GM21367 (cell line): ENCODE measurements at regions not wholly inside any gene's neighbourhood (a gene's known extent, or its start where the extent isn't known, plus 50 kb on each side); places are given as distances from the start of the nearest gene placed in this dataset.

ENCODE experiments used
- ATAC-seq: cut with Tn5 transposase; IDR thresholded peaks from one replicate; pipeline ENCODE4 v1.9.1; 2021; ENCODE audit not compliant: unreplicated experiment

- ATAC-seq = no peak
Observed at GRCh38 chr4:10773010-10773409, 88.4 kb upstream of the CLNK start.

DNA sequence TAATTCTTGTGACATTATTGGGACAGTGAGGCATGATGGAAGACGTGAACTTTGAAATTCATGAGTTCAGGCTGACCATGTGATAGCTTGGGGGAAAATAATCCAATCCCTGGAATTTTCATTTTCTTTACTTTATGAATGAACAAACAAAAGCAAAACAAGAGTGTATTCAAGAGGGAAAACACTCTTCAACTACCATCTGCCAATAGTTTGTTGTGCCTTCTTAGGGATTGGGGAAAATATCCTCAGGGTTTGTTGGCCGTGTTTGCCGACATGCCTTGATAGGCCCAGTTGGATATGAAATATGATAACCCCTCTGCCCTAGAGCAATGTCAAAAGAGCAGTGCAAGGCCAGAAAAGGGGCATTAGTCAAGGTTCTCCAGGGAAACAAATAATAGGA lies 80.8 kb upstream of the CLNK start:
- no peak for ATAC-seq

GRCh38 chr4:10762561-10762960 lies 78.0 kb upstream of the CLNK start:
- ATAC-seq = no peak

- no peak for ATAC-seq
Observed at GRCh38 chr4:10761903-10762302, 77.3 kb upstream of the CLNK start.

GRCh38 chr4:10760086-10760485 lies 75.5 kb upstream of the CLNK start:
- no peak for ATAC-seq

- no peak for ATAC-seq
Observed at GRCh38 chr4:10758906-10759305, 74.3 kb upstream of the CLNK start.

GRCh38 chr4:10753856-10754402 lies 69.4 kb upstream of the CLNK start:
- no peak for ATAC-seq

DNA sequence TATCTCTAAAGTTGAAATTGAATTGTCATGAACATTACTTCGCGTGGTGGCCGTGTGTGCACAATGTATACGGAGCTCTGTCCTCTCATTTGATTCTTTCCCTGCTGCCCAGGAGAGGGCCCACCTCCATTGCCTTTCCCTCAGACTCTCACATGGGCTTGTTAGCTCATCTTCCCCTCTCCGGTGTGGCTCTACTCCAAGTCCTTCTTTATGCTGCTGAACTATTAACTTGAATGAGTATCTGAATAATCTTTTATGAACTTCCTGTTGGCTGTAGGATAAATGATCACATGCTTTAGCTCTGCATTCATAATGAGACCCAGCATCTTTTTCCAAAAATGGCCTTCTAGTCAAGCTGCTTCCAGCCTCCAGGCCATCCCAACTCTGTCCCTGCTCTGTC lies 68.8 kb upstream of the CLNK start:
- ATAC-seq = no peak

DNA sequence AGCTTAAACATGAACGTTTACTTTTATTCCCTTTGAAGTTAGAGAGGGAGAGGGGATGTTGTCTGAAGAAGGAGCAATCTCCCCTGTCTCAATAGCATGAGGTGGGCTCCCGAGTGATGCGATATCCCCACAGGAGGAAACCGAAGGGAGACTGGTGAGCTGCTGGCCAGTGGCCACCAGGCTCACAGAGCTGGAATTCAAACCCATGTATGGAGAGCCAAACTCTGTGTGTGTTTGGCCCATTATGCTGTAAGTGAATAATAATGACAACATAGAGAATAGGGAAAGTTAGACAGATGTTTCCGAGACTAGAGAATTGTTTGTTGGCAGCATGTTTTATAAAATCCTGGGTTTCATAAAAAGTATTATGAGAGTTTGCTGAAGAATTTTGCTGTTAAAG lies 66.1 kb upstream of the CLNK start:
- ATAC-seq = no peak

DNA sequence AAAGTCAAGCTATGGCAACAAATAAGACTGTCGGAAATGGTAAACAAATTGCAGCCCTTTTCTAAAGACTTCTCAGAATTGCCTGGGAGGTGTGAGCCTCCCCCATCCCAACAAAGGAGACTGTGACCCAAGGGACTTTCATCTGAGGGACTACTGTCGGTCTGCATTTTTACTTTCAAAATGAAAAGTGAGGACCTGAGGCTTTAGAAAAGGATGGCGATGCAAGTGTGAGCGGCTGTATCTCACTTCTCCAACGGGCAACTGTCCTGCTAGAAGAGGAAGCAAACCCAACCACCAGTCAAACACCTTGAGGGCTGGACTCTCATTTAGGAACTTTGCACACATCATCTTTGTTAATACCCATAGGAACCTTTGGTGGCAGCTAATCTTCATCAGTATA lies 62.6 kb upstream of the CLNK start:
- peak; percentile 43 for ATAC-seq

- ATAC-seq = no peak
Observed at GRCh38 chr4:10746371-10747171, 62.0 kb upstream of the CLNK start.

DNA sequence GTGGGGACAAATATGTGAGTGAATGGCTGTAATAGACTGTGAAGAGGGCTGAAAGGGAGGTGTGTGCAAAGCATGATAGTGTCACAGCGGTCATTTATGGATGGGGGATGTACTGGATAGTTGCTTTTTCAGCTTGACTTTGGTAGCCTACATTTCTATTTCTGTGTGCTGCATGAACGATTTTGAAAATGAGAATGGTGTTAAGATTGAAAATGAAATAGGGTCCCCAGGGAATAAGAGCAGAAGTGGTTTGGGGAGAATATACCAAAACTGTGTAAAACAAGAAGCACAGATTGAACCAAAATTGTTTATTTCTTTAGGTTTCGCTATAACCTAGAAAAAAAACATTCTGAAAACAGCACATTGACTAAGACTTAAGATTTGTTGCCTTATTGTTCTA lies 58.8 kb upstream of the CLNK start:
- peak; percentile 69 for ATAC-seq

- ATAC-seq = peak; percentile 34
Observed at GRCh38 chr4:10741961-10742699, 57.6 kb upstream of the CLNK start.

DNA sequence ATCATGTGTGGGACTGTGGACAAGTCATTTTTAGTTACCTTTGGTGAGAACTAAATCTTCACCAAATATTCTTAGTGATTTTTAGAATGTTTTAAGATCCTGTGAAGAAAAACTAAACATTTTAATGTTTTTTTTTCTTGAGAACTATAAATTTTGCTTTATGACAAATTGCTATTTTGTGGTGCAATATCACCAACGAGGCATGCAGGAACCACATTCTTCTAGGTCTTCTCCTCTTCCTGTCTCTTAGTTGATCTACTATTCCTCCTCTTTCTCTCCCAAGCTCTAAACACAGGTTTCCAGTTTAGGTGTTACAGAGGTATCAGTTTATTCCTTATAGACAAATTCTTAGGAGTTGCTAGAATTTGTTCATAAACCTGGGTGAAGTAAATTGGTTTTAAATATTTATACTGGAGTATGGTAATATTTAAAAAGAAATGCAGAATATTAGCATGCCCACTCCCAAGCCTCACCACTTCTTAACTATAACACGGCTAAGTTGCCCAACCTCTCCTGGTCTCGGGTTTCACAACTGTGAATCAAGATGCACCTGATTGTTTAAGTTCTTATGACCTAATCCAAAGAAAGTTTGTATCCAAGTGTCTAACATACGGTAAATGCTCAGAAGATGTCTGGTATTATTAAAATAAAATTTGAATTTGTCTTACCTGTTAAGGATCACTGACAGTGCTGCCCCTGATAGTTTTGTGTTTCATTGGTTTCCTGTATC lies 56.5 kb upstream of the CLNK start:
- no peak for ATAC-seq

DNA sequence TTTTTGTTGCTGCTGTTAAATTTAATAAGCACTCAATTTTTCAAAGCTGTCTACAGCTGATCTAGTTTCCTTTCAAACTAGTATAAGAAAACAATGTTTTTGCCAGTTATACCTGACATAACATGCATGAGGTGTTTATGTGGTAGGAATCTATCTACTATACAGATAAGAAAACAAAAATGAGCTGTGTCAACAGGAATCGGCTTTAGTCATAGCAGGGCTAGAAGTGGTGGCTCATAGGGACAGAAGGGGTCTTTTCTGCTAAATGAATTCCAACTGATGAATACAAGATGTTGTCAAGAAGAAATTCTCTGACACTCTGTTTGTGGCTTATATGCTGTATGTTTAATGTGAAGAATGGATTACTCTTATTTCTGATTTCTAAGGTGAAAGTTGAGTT lies 55.7 kb upstream of the CLNK start:
- no peak for ATAC-seq

DNA sequence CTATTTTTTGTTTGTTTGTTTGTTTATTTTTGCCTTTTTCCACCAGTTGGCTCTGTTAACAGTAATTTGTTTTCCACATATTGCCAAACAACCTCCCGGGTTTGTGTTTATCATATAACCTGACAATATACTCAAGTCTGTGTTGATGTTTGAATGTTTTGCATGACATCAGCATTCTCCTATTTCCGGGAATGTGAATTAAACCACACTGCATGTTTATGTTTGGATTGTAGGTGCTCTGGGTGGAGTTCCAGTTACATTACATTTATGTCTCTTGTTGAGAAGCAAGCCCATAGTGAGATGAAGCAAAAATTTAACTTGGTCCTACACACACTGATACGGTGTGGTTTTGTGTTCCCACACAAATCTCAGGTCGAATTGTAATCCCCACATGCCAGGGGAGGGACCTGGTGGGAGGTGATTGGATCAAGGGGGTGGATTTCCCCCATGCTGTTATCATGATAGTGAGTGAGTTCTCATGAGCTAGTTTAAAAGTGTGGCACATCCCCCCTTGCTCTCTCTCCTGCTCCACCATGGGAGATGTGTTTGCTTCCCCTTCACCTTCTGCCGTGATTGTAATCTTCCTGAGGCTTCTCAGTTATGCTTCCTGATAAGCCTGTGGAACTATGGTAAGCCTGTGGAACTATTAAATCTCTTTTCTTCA lies 54.4 kb upstream of the CLNK start:
- no peak for ATAC-seq

DNA sequence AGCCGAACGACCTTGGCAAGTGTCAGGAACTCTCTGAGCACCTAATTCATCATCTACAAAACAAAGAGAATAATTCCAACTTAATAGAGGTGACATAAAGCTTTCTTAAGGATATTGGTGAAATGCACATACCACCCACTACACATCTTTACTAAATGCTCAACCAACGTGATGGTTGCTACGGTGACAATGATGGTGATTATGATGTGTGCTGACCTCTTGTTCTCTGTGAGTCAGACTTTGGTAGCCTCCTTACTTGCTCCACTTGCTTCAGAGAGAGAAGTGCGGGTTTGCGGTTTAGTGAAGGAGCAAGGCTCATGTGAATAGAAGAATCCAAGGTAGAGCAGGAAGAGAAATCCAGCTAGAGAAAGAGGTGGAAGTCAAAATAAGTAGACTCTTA lies 52.8 kb upstream of the CLNK start:
- ATAC-seq = no peak

GRCh38 chr4:10736895-10737294 lies 52.3 kb upstream of the CLNK start:
- no peak for ATAC-seq

DNA sequence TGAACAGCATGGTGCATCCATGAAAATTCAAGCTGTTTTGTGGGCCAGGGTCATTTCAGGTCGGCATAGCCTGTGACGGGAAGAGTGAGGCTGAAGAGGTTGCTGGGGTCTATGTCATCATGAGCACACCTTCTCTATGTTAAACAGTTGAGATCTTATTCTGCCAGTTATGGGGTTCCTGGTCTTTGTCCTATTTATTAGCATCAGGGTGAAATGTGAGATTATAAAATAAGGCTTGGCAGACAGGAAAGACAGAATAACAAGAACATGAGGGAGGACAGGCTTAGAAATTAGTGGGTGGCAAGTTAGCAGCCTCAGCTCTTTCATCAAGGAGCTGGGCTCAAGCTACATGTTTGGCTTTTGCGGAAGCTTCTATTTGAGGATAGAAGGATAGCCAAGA lies 51.7 kb upstream of the CLNK start:
- ATAC-seq = no peak

GRCh38 chr4:10734697-10735096 lies 50.1 kb upstream of the CLNK start:
- ATAC-seq = no peak
